Coronary artery (tissue), 2 donors: ENCODE measurements at regions not wholly inside any gene's neighbourhood (a gene's known extent, or its start where the extent isn't known, plus 50 kb on each side); places are given as distances from the start of the nearest gene placed in this dataset.

Experiments
- DNase-seq: peaks from one replicate; pipeline ENCODE4 v3.0.0-alpha.2; 2017; ENCODE audit warnings: low spot score
- H3K27ac ChIP-seq, 2 donors: fragments of 200-600 bp; sonication (generic); one replicate each; pipeline ENCODE4 v1.5.1; 2016 to 2019
- H3K4me3 ChIP-seq: fragments of 200-600 bp; sonication (generic); 2 replicates; pipeline ENCODE4 v1.5.1; 2016; ENCODE audit warnings: mild to moderate bottlenecking, moderate library complexity
- CTCF ChIP-seq: fragments of 200-600 bp; sonication (generic); IDR thresholded peaks from one replicate; pipeline ENCODE4 v1.5.1; 2019; ENCODE audit warnings: antibody characterized with exemption

DNA sequence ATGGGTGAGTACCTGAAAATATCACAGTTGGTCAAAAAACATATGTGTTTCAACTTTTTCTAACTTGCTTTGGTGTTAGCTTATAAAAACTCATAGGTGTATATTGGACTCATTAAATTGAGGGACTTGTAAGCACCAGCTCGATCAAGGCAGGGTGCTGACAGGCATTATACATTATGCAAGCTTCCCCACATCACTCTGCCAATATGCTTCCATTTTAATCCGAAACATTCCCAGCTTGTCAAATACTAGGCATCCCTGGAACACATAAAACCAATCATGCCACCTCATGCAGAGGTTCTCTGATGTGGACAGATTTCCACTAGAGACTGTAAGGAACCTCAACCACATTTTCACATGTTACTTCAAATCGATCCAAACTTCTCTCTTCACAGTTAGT, 187.3 kb upstream of the NT5E start:
- no peak for DNase-seq
- TF ChIP-seq CTCF = no peak
- Histone ChIP-seq H3K27ac (no peak overlapping the region), H3K4me3 (no peak overlapping the region)

DNA sequence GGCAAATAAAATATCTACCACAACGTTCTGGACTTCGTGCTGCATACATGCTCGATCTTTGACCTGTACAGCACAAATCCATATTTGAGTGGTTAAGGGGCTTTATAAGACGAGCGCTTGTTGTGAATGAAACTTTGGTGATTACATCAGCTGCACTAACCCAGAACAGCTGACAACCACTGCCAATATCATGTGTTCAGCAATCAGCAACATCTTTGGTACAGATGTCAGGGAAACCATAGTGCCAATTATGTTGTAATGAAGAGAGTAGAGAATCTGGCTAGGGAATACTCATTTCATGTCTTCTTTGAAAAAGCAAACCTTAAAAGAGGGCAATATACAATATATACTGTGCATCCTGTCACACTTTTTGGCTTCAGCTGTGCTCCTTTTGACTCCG, 188.6 kb upstream of the NT5E start:
- TF ChIP-seq CTCF = no peak
- Histone ChIP-seq H3K4me3 (no peak overlapping the region), H3K27ac (no peak overlapping the region)
- DNase-seq = no peak

DNA sequence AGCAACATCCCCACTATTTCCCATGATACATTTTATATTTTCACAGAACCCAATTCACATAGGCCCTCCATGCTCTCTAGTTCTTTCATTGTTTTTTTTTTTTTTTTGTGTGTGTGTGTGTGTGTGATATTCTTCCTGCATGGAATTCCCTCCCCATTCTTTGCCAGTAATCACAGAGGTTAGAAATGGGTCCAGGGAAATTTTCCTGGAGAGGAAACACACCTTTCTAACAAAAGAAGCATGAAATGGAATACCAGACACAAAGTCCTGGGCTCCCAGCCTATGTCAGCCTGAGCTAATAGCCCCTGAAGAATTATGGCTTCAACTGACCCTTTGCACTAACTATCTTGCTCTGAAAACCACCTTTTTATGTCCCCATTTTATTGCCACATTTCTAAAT, 194.2 kb upstream of the NT5E start:
- Histone ChIP-seq H3K27ac (no peak overlapping the region), H3K4me3 (no peak overlapping the region)
- DNase-seq = no peak
- TF ChIP-seq CTCF = no peak

GRCh38 chr6:85252552-85252951, 197.3 kb upstream of the NT5E start:
- TF ChIP-seq CTCF = no peak
- DNase-seq = no peak
- Histone ChIP-seq H3K4me3 (no peak overlapping the region), H3K27ac (no peak overlapping the region)

- TF ChIP-seq CTCF = no peak
- Histone ChIP-seq H3K4me3 (no peak overlapping the region), H3K27ac (no peak overlapping the region)
- DNase-seq = no peak
Observed at GRCh38 chr6:85252085-85252484, 197.8 kb upstream of the NT5E start.

- TF ChIP-seq CTCF = no peak
- no peak for DNase-seq
- Histone ChIP-seq H3K27ac (no peak overlapping the region), H3K4me3 (no peak overlapping the region)
Observed at GRCh38 chr6:85251300-85251699, 198.6 kb upstream of the NT5E start.

DNA sequence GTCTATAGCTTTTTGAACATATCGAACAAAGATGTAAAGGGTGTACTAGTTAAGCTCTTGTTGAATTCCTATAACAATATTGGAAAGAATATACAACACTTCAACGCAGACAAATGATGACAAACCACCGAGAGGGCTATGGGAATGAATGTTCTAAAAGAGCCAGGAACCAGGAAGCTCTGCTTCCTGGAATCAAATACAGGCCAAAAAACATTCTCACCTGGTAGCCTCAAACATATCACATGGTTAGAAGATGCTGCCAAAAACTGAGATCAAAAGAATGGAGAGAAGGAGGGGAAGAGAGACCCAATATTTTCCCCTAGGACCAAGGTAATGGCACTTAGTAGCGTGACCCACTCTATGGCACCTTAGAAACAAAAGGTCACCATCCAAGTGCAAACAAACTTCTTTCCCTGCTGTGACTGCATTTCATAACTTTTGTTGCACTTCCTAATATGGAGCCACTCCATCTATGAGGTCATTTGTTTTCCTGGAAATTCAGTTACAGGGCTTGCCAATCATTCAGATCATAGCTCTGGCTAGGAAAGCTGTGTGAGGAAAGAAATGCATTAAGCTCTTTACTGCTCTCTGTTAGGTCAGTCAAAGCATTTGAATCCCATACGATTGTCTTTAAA, 199.2 kb upstream of the NT5E start:
- Histone ChIP-seq H3K27ac (no peak overlapping the region), H3K4me3 (no peak overlapping the region)
- no peak for TF ChIP-seq CTCF
- no peak for DNase-seq
